IMR-90 (cell line): ENCODE measurements at regions not wholly inside any gene's neighbourhood (a gene's known extent, or its start where the extent isn't known, plus 50 kb on each side); places are given as distances from the start of the nearest gene placed in this dataset.

ENCODE experiments used
- ATAC-seq: fragments of 200-7000 bp; cut with Tn5 transposase; 2 replicates; pipeline ENCODE4 v1.9.1; 2020; ENCODE audit warnings: low read depth, mild to moderate bottlenecking, moderate library complexity
- BruUV-seq: library from RNA; stranded (reverse); fragments of 400-500 nt; replicated peaks from 2 replicates; lab custom pipeline; 2021; lab: Mats Ljungman, UMichigan
- CTCF ChIA-PET: fragments of 300-600 bp; formaldehyde crosslinking; extraction: SDS; loops from one replicate; lab custom pipeline; 2021; ENCODE audit warnings: antibody characterized with exemption; lab: Yijun Ruan, JAX
- POLR2A ChIA-PET: fragments of 300-600 bp; sonication (Branson Sonifier 250); formaldehyde crosslinking; loops from one replicate; lab custom pipeline; 2022; ENCODE audit warnings: antibody characterized with exemption; ENCODE audit not compliant: unreplicated experiment; lab: Charles Lee
- DNase-seq: peaks from one replicate; pipeline ENCODE4 v3.0.0; 2013
- H2AFZ ChIP-seq: replicated peaks from 2 replicates; pipeline ENCODE3; 2013; ENCODE audit warnings: low read length, mild to moderate bottlenecking; ENCODE audit not compliant: poor library complexity
- H2AK5ac ChIP-seq: 2 replicates; pipeline ENCODE4 v1.6.1; 2013; ENCODE audit warnings: low read depth, low read length, inconsistent platforms
- H2AK9ac ChIP-seq: replicated peaks from 2 replicates; pipeline ENCODE3; 2013; ENCODE audit warnings: mild to moderate bottlenecking, low read depth, low read length, moderate library complexity; ENCODE audit not compliant: poor library complexity
- H2BK120ac ChIP-seq: 2 replicates; pipeline ENCODE4 v1.6.1; 2013; ENCODE audit warnings: low read depth, low read length, inconsistent platforms
- H2BK15ac ChIP-seq: 3 replicates; pipeline ENCODE4 v1.6.1; 2013; ENCODE audit warnings: low read depth, low read length, inconsistent platforms
- H2BK20ac ChIP-seq: 2 replicates; pipeline ENCODE4 v1.6.1; 2013; ENCODE audit warnings: low read depth, mild to moderate bottlenecking, inconsistent platforms, low read length, moderate library complexity
- H2BK5ac ChIP-seq: 2 replicates; pipeline ENCODE4 v1.6.1; 2013; ENCODE audit warnings: mild to moderate bottlenecking, low read depth, low read length, inconsistent platforms; ENCODE audit not compliant: poor library complexity, severe bottlenecking
- H3K14ac ChIP-seq: replicated peaks from 2 replicates; pipeline ENCODE4 v1.6.1; 2013; ENCODE audit warnings: low read depth, low read length, inconsistent platforms
- H3K18ac ChIP-seq: 2 replicates; pipeline ENCODE4 v1.6.1; 2013; ENCODE audit warnings: low read depth, low read length, control low read depth
- H3K23ac ChIP-seq: 2 replicates; pipeline ENCODE4 v1.6.1; 2013; ENCODE audit warnings: low read depth, low read length, inconsistent platforms
- H3K27ac ChIP-seq: 2 replicates; pipeline ENCODE4 v1.5.1; 2013; ENCODE audit warnings: mild to moderate bottlenecking, control low read depth, low read length; ENCODE audit not compliant: insufficient read depth
- H3K27me3 ChIP-seq: 2 replicates; pipeline ENCODE4 v1.6.1; 2013; ENCODE audit warnings: low read length; ENCODE audit not compliant: control insufficient read depth, insufficient read depth
- H3K36me3 ChIP-seq: 2 replicates; pipeline ENCODE4 v1.6.1; 2013; ENCODE audit warnings: low read length, mixed read lengths; ENCODE audit not compliant: control insufficient read depth, insufficient read depth
- H3K4ac ChIP-seq: 2 replicates; pipeline ENCODE4 v1.6.1; 2013; ENCODE audit warnings: low read depth, low read length, inconsistent platforms
- H3K4me1 ChIP-seq: 2 replicates; pipeline ENCODE4 v1.6.1; 2013; ENCODE audit warnings: low read length, mixed read lengths; ENCODE audit not compliant: control insufficient read depth, insufficient read depth
- H3K4me2 ChIP-seq: 2 replicates; pipeline ENCODE4 v1.6.1; 2013; ENCODE audit warnings: low read depth, mild to moderate bottlenecking, control low read depth, low read length, moderate library complexity
- H3K4me3 ChIP-seq: 2 replicates; pipeline ENCODE4 v1.5.1; 2013; ENCODE audit warnings: low read depth, mild to moderate bottlenecking, control low read depth, low read length, moderate library complexity; ENCODE audit not compliant: insufficient read depth
- H3K56ac ChIP-seq: 2 replicates; pipeline ENCODE4 v1.6.1; 2013; ENCODE audit warnings: low read length, inconsistent platforms; ENCODE audit not compliant: insufficient read depth; ENCODE audit errors: extremely low read depth
- H3K79me1 ChIP-seq, 2 experiments: 2 replicates each; pipeline ENCODE4 v1.6.1; 2013; ENCODE audit warnings: low read length in 2 of 2, inconsistent platforms in 1 of 2, low read depth in 1 of 2
- H3K9ac ChIP-seq: 2 replicates; pipeline ENCODE4 v1.6.1; 2013; ENCODE audit warnings: low read depth, low read length, control low read depth
- H3K9me1 ChIP-seq: 2 replicates; pipeline ENCODE4 v1.6.1; 2013; ENCODE audit warnings: low read length, inconsistent platforms; ENCODE audit not compliant: insufficient read depth
- H3K9me3 ChIP-seq: 2 replicates; pipeline ENCODE4 v1.6.1; 2013; ENCODE audit warnings: low read length; ENCODE audit not compliant: control insufficient read depth, insufficient read depth
- H4K20me1 ChIP-seq: 2 replicates; pipeline ENCODE4 v1.6.1; 2013; ENCODE audit warnings: low read length, inconsistent platforms; ENCODE audit not compliant: insufficient read depth
- H4K5ac ChIP-seq: 2 replicates; pipeline ENCODE4 v1.6.1; 2013; ENCODE audit warnings: mild to moderate bottlenecking, low read depth, low read length, control low read depth
- H4K8ac ChIP-seq, 2 experiments: 2 replicates each; pipeline ENCODE4 v1.6.1; 2013; ENCODE audit warnings: low read depth in 2 of 2, low read length in 2 of 2, control low read depth in 1 of 2, inconsistent platforms in 1 of 2
- H4K91ac ChIP-seq: 2 replicates; pipeline ENCODE4 v1.6.1; 2013; ENCODE audit warnings: low read depth, low read length, inconsistent platforms; ENCODE audit not compliant: insufficient read depth
- BHLHE40 ChIP-seq: fragments of 150-350 bp; IDR thresholded peaks from 2 replicates; pipeline ENCODE4 v1.6.1; 2016; ENCODE audit warnings: mild to moderate bottlenecking, low read depth, low read length
- CEBPB ChIP-seq: IDR thresholded peaks from 2 replicates; pipeline ENCODE4 v1.6.1; 2012; ENCODE audit warnings: low read depth, low read length, improper control_type of control experiment
- MAFK ChIP-seq: IDR thresholded peaks from 2 replicates; pipeline ENCODE4 v1.6.1; 2012; ENCODE audit warnings: low read depth, low read length, improper control_type of control experiment
- MXI1 ChIP-seq: IDR thresholded peaks from 2 replicates; pipeline ENCODE4 v1.6.1; 2012; ENCODE audit warnings: low read depth, mild to moderate bottlenecking, low read length, moderate library complexity, borderline replicate concordance
- NFE2L2 ChIP-seq: fragments of 150-350 bp; IDR thresholded peaks from 2 replicates; pipeline ENCODE4 v1.6.1; 2016; ENCODE audit warnings: low read depth, mild to moderate bottlenecking, low read length
- POLR2A ChIP-seq: IDR thresholded peaks from 2 replicates; pipeline ENCODE4 v1.6.1; 2012; ENCODE audit warnings: mild to moderate bottlenecking, low read depth, low read length
- RAD21 ChIP-seq: IDR thresholded peaks from 2 replicates; pipeline ENCODE4 v1.6.1; 2012; ENCODE audit warnings: low read length, improper control_type of control experiment
- RCOR1 ChIP-seq: IDR thresholded peaks from 2 replicates; pipeline ENCODE4 v1.6.1; 2012; ENCODE audit warnings: mild to moderate bottlenecking, low read length, improper control_type of control experiment; ENCODE audit not compliant: insufficient replicate concordance
- RFX5 ChIP-seq: IDR thresholded peaks from 2 replicates; pipeline ENCODE4 v1.8.0; 2012; ENCODE audit warnings: low read depth, mild to moderate bottlenecking, low read length, moderate library complexity
- WGBS, 2 experiments: methylation state at CpG; one replicate each; pipeline versions ENCODE4 v1.1.5 to v1.1.7; 2013; ENCODE audit warnings: missing lambda C conversion rate in 2 of 2; ENCODE audit not compliant: insufficient read length in 1 of 2; ENCODE audit errors: extremely low coverage in 2 of 2; 5-methylcytosine and 5-hydroxymethylcytosine counted together
- dilution Hi-C: fragments of 300-500 bp; cut with HindIII; formaldehyde crosslinking; loops from one replicate; pipeline ENCODE4 v1.14.3; 2018; ENCODE audit warnings: low sequenced_read_pairs; ENCODE audit not compliant: unreplicated experiment
- in situ Hi-C: fragments of 300-500 bp; cut with MboI; formaldehyde crosslinking; loops from 3 replicates; pipeline ENCODE4 v1.14.3; 2019; ENCODE audit warnings: low sequenced_read_pairs, inconsistent platforms, mixed read lengths
- intact Hi-C: fragments of 100-400 bp; cut with micrococcal nuclease; formaldehyde crosslinking; loops from 2 replicates; pipeline ENCODE4 v1.10.0; 2022
- TF ChIP-seq, protein P1 (sequence below): fragments of 150-350 bp; IDR thresholded peaks from 2 replicates; pipeline ENCODE4 v1.6.1; 2017; ENCODE audit warnings: mild to moderate bottlenecking, antibody characterized with exemption, low read length, low read depth
- TF ChIP-seq, protein P2 (sequence below): conservative IDR thresholded peaks from 2 replicates; pipeline ENCODE4 v1.5.1; 2012; ENCODE audit warnings: mild to moderate bottlenecking, low read depth, low read length, improper control_type of control experiment

DNA sequence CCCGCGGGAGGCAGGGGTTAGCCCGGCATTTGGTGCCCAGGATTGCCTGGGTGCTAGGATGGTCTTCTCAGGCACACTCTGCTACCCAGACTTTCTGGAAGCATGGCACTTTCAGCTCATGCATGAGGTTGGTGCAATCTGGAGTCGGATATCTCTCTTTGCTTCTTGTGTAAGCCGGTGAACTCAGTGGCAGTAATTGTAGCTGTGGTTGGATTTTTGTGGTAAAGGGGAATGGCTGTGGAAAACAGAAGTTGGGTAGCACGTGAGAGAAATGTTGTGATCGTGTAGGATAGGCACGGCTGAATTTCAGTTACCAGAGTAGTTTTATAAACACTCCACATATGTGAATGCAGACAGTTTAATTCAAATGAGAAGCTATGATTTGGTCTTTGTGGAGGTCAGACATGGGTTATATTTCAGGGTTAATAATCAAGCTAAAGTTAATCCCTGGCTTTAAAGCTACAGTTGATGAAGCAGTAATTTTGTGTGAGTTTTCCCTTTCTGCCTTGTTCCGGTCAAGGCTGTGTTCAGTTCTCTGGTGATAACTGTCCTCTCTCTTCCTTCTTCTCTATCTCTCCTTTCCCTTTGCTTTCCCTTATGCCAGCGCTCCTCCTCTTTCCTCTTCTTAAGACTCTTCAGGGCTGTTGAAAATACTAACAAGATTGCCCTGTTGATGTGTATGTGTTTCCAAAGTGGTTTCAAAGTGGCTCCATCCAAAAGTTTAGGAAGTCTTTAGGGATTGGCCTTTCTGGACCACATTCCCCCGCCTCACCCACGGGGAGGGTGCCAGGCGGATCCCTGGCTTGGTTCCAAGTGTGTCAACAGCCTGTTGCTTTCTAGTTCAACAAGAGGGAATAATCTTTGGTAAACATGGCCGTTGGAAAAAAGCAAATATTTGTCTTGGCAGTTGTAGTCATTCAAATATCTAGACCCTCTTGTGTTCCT lies 404.6 kb upstream of the C2CD4B start:
- Histone ChIP-seq H4K8ac (no peak overlapping the region; a peak in 1 of 4 replicates), H3K18ac (peak overlapping the region; percentile 36; the same call in 1 of the 2 replicates), H2BK15ac (0 out of 3 replicates have a peak overlapping the region, but pooled peaks have one; percentile 28), H3K9ac (no peak overlapping the region), H2AK9ac (no peak overlapping the region), H4K20me1 (peaks cover 25% of the 10 kb centered on the region), H3K56ac (no peak overlapping the region), H3K79me1 (peaks cover 0 to 6% of the 10 kb centered on the region in 2 experiments; a peak in 1 of 4 replicates), H2BK5ac (peak overlapping the region; percentile 44), H3K9me1 (peaks cover 14% of the 10 kb centered on the region; the same call in 1 of the 2 replicates), H2AK5ac (no peak overlapping the region), H3K4me1 (peaks cover 14% of the 10 kb centered on the region), H2BK120ac (peak overlapping the region; percentile 28; the same call in 1 of the 2 replicates), H2BK20ac (no peak overlapping the region), H3K9me3 (no peaks in the 10 kb centered on the region), H3K27ac (peak overlapping the region; percentile 24; the same call in 1 of the 2 replicates), H4K91ac (no peak overlapping the region; the same call in 1 of the 2 replicates), H2AFZ (no peak overlapping the region), H3K27me3 (peaks cover 23% of the 10 kb centered on the region), H3K23ac (peak overlapping the region; percentile 49; the same call in 1 of the 2 replicates), H3K36me3 (no peaks in the 10 kb centered on the region), H3K4ac (peak overlapping the region; percentile 18), H3K4me2 (peak overlapping the region; percentile 42), H3K14ac (no peak overlapping the region), H3K4me3 (no peak overlapping the region), H4K5ac (no peak overlapping the region)
- in situ Hi-C loops = no loop called here
- 20% methylated on average over 1 of the region's 14 CpGs; no CpG with 5 or more reads in 1 of the 2 experiments for WGBS, 2 experiments
- dilution Hi-C loops = no loop called here
- CTCF ChIA-PET = interaction anchor here (0.6 to 0.7 kb wide), 4 partner anchors 16 to 1908 kb away, joined by 3 read pairs; no protein-coding TSS in a partner anchor
- no TSS peak for BruUV-seq
- intact Hi-C loops = loop anchor here (2.0 to 5.0 kb wide), 2 partner anchors 37 to 177 kb away; partner anchors contain the start of gene TLN2
- ATAC-seq (peak; percentile 95), DNase-seq (peak; percentile 96)
- TF ChIP-seq POLR2A (no peak), RCOR1 (peak; percentile 75), RFX5 (no peak), NFE2L2 (no peak), MAFK (no peak), BHLHE40 (peak; percentile 100), CEBPB (peak; percentile 89), RAD21 (peak; percentile 11; the same call in 1 of the 2 replicates), MXI1 (peak; percentile 61; the same call in 1 of the 2 replicates)
- TF ChIP-seq, protein P1, sequence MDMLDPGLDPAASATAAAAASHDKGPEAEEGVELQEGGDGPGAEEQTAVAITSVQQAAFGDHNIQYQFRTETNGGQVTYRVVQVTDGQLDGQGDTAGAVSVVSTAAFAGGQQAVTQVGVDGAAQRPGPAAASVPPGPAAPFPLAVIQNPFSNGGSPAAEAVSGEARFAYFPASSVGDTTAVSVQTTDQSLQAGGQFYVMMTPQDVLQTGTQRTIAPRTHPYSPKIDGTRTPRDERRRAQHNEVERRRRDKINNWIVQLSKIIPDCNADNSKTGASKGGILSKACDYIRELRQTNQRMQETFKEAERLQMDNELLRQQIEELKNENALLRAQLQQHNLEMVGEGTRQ = peak; percentile 50; the same call in 1 of the 2 replicates
- TF ChIP-seq, protein P2, sequence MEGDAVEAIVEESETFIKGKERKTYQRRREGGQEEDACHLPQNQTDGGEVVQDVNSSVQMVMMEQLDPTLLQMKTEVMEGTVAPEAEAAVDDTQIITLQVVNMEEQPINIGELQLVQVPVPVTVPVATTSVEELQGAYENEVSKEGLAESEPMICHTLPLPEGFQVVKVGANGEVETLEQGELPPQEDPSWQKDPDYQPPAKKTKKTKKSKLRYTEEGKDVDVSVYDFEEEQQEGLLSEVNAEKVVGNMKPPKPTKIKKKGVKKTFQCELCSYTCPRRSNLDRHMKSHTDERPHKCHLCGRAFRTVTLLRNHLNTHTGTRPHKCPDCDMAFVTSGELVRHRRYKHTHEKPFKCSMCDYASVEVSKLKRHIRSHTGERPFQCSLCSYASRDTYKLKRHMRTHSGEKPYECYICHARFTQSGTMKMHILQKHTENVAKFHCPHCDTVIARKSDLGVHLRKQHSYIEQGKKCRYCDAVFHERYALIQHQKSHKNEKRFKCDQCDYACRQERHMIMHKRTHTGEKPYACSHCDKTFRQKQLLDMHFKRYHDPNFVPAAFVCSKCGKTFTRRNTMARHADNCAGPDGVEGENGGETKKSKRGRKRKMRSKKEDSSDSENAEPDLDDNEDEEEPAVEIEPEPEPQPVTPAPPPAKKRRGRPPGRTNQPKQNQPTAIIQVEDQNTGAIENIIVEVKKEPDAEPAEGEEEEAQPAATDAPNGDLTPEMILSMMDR = no peak
- POLR2A ChIA-PET = interaction anchor here (0.5 kb wide), 1 partner anchor 47 kb away, joined by 5 read pairs; no protein-coding TSS in a partner anchor
